ENCODE measurements at regions not wholly inside any gene's neighbourhood (a gene's known extent, or its start where the extent isn't known, plus 50 kb on each side); places are given as distances from the start of the nearest gene placed in this dataset.

DNA sequence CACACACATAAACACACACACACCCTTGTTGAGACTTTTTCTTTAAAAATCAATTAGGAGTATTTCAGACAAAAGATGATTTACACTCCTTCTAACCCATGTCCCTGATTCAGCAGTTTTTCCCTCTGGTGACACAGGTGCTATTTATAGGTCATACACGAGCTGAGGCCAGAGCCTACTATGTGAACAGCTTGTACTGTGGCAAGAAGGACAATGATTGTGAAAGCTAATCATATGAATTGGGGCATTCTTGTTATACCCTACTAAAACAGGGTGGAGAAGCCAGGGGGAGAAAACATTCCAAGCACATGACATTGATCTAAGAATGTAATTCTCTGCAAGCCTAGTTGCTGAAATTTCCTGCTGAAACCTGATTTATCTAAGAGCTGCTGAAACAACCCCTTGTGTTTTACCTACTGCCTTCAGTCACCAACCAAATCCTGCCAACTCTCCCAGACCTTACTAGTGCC lies 60.3 kb downstream of the XCL1 start:
- Histone ChIP-seq H3K36me3 (ENCODE audit: insufficient read depth, low read length) (no peaks in the 10 kb centered on the region), H3K9me2 (ENCODE audit: low read depth, low read length) (no peaks in the 10 kb centered on the region), H3K4me2 (ENCODE audit: low read length) (no peak overlapping the region), H3K27me3 (ENCODE audit: insufficient read depth, low read length) (no peaks in the 10 kb centered on the region), H4K20me1 (ENCODE audit: insufficient read depth, low read length) (no peaks in the 10 kb centered on the region), H3K4me1 (ENCODE audit: insufficient read depth, low read length, severe bottlenecking) (no peaks in the 10 kb centered on the region), H3K9ac (ENCODE audit: low read length) (no peak overlapping the region), H3K27ac (ENCODE audit: low read depth, low read length, poor library complexity, severe bottlenecking) (no peak overlapping the region), H2AFZ (ENCODE audit: low read length) (no peak overlapping the region), H3K4me3 (ENCODE audit: low read depth, low read length, poor library complexity, severe bottlenecking) (no peak overlapping the region), H3F3A (ENCODE audit: insufficient read depth, low read length) (no peaks in the 10 kb centered on the region), H3K9me3 (ENCODE audit: low read length) (no peaks in the 10 kb centered on the region), H3K79me2 (ENCODE audit: insufficient read depth, low read length) (no peaks in the 10 kb centered on the region)
- no peak for TF ChIP-seq EZH2 (IDR thresholded peaks at IDR 0.05; ENCODE audit: borderline replicate concordance, low read length)
- TF ChIP-seq, protein P1, sequence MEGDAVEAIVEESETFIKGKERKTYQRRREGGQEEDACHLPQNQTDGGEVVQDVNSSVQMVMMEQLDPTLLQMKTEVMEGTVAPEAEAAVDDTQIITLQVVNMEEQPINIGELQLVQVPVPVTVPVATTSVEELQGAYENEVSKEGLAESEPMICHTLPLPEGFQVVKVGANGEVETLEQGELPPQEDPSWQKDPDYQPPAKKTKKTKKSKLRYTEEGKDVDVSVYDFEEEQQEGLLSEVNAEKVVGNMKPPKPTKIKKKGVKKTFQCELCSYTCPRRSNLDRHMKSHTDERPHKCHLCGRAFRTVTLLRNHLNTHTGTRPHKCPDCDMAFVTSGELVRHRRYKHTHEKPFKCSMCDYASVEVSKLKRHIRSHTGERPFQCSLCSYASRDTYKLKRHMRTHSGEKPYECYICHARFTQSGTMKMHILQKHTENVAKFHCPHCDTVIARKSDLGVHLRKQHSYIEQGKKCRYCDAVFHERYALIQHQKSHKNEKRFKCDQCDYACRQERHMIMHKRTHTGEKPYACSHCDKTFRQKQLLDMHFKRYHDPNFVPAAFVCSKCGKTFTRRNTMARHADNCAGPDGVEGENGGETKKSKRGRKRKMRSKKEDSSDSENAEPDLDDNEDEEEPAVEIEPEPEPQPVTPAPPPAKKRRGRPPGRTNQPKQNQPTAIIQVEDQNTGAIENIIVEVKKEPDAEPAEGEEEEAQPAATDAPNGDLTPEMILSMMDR (IDR thresholded peaks at IDR 0.05; ENCODE audit: low read length): no peak

DNA sequence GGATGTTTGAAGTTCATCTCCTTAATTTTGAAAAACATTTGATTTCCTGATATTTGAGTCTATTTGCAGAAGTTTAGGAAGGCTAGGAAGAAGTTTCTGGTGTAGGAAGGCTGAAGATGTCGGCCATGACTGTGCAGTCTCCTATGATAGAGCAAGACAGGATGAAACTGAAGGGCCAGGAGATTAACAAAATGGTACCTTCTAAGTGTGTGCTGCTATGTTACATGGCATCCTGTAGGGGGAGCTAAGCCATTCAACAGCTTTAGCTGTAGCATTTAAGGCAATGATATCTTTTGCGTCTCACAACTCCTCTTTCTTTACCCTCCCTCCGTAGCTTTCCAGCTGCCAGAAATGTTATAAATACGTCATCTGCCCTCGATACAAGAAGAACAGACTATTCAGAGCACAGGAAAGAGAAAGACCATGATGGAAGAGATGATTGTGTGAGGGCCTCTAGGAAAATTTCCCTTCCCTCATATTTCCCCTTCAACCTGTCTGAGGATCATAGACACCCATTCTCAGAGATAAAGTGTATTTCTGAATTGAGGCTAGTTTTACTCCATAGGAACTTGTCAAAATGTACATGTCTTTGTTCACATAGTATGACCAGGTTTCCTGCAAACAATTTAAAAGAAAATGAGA lies 61.1 kb downstream of the XCL1 start:
- Histone ChIP-seq H3K9ac (ENCODE audit: low read length) (no peak overlapping the region), H3K9me3 (ENCODE audit: low read length) (no peaks in the 10 kb centered on the region), H3K4me2 (ENCODE audit: low read length) (no peak overlapping the region), H3K4me3 (ENCODE audit: low read depth, low read length, poor library complexity, severe bottlenecking) (no peak overlapping the region), H3K4me1 (ENCODE audit: insufficient read depth, low read length, severe bottlenecking) (no peaks in the 10 kb centered on the region), H3K36me3 (ENCODE audit: insufficient read depth, low read length) (no peaks in the 10 kb centered on the region), H3K27ac (ENCODE audit: low read depth, low read length, poor library complexity, severe bottlenecking) (no peak overlapping the region), H3K9me2 (ENCODE audit: low read depth, low read length) (no peaks in the 10 kb centered on the region), H2AFZ (ENCODE audit: low read length) (no peak overlapping the region), H4K20me1 (ENCODE audit: insufficient read depth, low read length) (no peaks in the 10 kb centered on the region), H3K79me2 (ENCODE audit: insufficient read depth, low read length) (no peaks in the 10 kb centered on the region), H3K27me3 (ENCODE audit: insufficient read depth, low read length) (no peaks in the 10 kb centered on the region), H3F3A (ENCODE audit: insufficient read depth, low read length) (no peaks in the 10 kb centered on the region)
- TF ChIP-seq, protein P1 (IDR thresholded peaks at IDR 0.05; ENCODE audit: low read length): peak; percentile 80
- TF ChIP-seq EZH2 (IDR thresholded peaks at IDR 0.05; ENCODE audit: borderline replicate concordance, low read length): no peak

DNA sequence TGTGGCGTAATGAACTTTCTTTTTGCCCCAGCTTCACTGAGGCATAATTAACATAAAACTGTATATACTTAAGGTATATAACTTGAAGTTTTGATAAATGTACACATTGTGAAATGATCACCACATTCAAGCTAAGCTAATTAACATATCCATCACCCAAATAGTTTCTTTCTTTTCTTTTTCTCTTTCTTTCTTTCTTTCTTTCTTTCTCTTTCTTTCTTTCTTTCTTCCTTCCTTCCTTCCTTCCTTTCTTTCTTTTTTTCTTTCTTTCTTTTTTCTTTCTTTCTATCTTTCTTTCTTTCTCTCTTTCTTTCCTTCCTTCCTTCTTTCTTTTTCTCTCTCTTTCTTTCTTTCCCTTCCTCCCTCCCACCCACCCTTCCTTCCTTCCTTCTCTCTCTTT lies 62.5 kb downstream of the XCL1 start:
- H3K4me1 ChIP-seq (ENCODE audit: insufficient read depth, low read length, severe bottlenecking): no peaks in the 10 kb centered on the region
- H2AFZ ChIP-seq (ENCODE audit: low read length): no peak overlapping the region
- no peaks in the 10 kb centered on the region for H3K9me2 ChIP-seq (ENCODE audit: low read depth, low read length)
- H3K4me2 ChIP-seq (ENCODE audit: low read length): no peak overlapping the region
- H3K4me3 ChIP-seq (ENCODE audit: low read depth, low read length, poor library complexity, severe bottlenecking): no peak overlapping the region
- no peak overlapping the region for H3K9ac ChIP-seq (ENCODE audit: low read length)
- H3K36me3 ChIP-seq (ENCODE audit: insufficient read depth, low read length): no peaks in the 10 kb centered on the region
- no peaks in the 10 kb centered on the region for H3K79me2 ChIP-seq (ENCODE audit: insufficient read depth, low read length)
- TF ChIP-seq, protein P1 (IDR thresholded peaks at IDR 0.05; ENCODE audit: low read length): no peak
- TF ChIP-seq EZH2 (IDR thresholded peaks at IDR 0.05; ENCODE audit: borderline replicate concordance, low read length): no peak
- no peaks in the 10 kb centered on the region for H3K9me3 ChIP-seq (ENCODE audit: low read length)
- H3K27ac ChIP-seq (ENCODE audit: low read depth, low read length, poor library complexity, severe bottlenecking): no peak overlapping the region
- H3K27me3 ChIP-seq (ENCODE audit: insufficient read depth, low read length): no peaks in the 10 kb centered on the region
- no peaks in the 10 kb centered on the region for H3F3A ChIP-seq (ENCODE audit: insufficient read depth, low read length)
- no peaks in the 10 kb centered on the region for H4K20me1 ChIP-seq (ENCODE audit: insufficient read depth, low read length)
